OCI-LY1 (cell line): ENCODE measurements at regions not wholly inside any gene's neighbourhood (a gene's known extent, or its start where the extent isn't known, plus 50 kb on each side); places are given as distances from the start of the nearest gene placed in this dataset.

Experiments
- CTCF ChIP-seq: fragments of 200-600 bp; sonication (generic), shearing (Covaris generic); IDR thresholded peaks from 2 replicates; pipeline ENCODE4 v1.5.1; 2017; ENCODE audit warnings: mild to moderate bottlenecking, antibody characterized with exemption, low read length, moderate library complexity, mixed read lengths
- EZH2 ChIP-seq: fragments of 200-600 bp; sonication (generic), shearing (Covaris generic); IDR thresholded peaks from 2 replicates; pipeline ENCODE4 v1.8.0; 2017; ENCODE audit warnings: borderline replicate concordance, mixed run types, mild to moderate bottlenecking, antibody characterized with exemption, low read length, moderate library complexity, mixed read lengths

GRCh38 chr1:240029418-240029817 is 62.3 kb upstream of the FMN2 start:
- TF ChIP-seq EZH2 (no peak), CTCF (no peak)
